GM18519 (cell line): ENCODE measurements at regions not wholly inside any gene's neighbourhood (a gene's known extent, or its start where the extent isn't known, plus 50 kb on each side); places are given as distances from the start of the nearest gene placed in this dataset.
A peak's percentile ranks its signal among the peaks of the same experiment; 100 is the strongest.
"Not testable (repeated sequence)": the region's sequence is repeated elsewhere in the genome, so short reads cannot be mapped to it uniquely, and the experiment has no call there.

Experiments
- ATAC-seq: cut with Tn5 transposase; IDR thresholded peaks from one replicate; pipeline ENCODE4 v1.9.1; 2021; ENCODE audit warnings: mild to moderate bottlenecking, moderate library complexity; ENCODE audit not compliant: unreplicated experiment, low FRiP score

GRCh38 chr18:52222211-52222610 is 117.8 kb upstream of the DCC start:
- no peak for ATAC-seq

GRCh38 chr18:52227536-52227935 is 112.5 kb upstream of the DCC start:
- ATAC-seq, result no peak

GRCh38 chr18:52228166-52228565 is 111.8 kb upstream of the DCC start:
- no peak for ATAC-seq

- ATAC-seq, result no peak
Observed at GRCh38 chr18:52236131-52236530, 103.9 kb upstream of the DCC start.

GRCh38 chr18:52237551-52237950 is 102.4 kb upstream of the DCC start:
- no peak for ATAC-seq

GRCh38 chr18:52242711-52243110 is 97.3 kb upstream of the DCC start:
- ATAC-seq, result no peak

- no peak for ATAC-seq
Observed at GRCh38 chr18:52244658-52245057, 95.3 kb upstream of the DCC start.

- no peak for ATAC-seq
Observed at GRCh38 chr18:52254367-52254766, 85.6 kb upstream of the DCC start.

- not testable (repeated sequence) for ATAC-seq
Observed at GRCh38 chr18:52257417-52257816, 82.6 kb upstream of the DCC start.

GRCh38 chr18:52275817-52276216 is 64.2 kb upstream of the DCC start:
- ATAC-seq, result no peak

GRCh38 chr18:52277785-52278184 is 62.2 kb upstream of the DCC start:
- no peak for ATAC-seq

- ATAC-seq, result no peak
Observed at GRCh38 chr18:52278191-52278590, 61.8 kb upstream of the DCC start.

- ATAC-seq, result no peak
Observed at GRCh38 chr18:52280702-52281101, 59.3 kb upstream of the DCC start.

GRCh38 chr18:52283927-52284326 is 56.1 kb upstream of the DCC start:
- ATAC-seq, result no peak

GRCh38 chr18:52286675-52287074 is 53.3 kb upstream of the DCC start:
- ATAC-seq, result no peak

GRCh38 chr18:52287151-52287550 is 52.8 kb upstream of the DCC start:
- ATAC-seq, result no peak

GRCh38 chr18:52288403-52289004 is 51.5 kb upstream of the DCC start:
- peak; percentile 78 for ATAC-seq

GRCh38 chr18:52289392-52289791 is 50.6 kb upstream of the DCC start:
- no peak for ATAC-seq
